Peyer's patch (tissue), 4 donors: ENCODE measurements at regions not wholly inside any gene's neighbourhood (a gene's known extent, or its start where the extent isn't known, plus 50 kb on each side); places are given as distances from the start of the nearest gene placed in this dataset.

Source experiments
- DNase-seq, 3 donors: peaks; one replicate each; pipeline ENCODE4 v3.0.0-alpha.2; 2017 to 2019
- H3K27ac ChIP-seq, 4 donors: fragments of 200-600 bp; sonication (generic); one replicate each; pipeline ENCODE4 v1.5.1; 2016 to 2019
- H3K27me3 ChIP-seq, 2 donors: fragments of 200-600 bp; sonication (generic); one replicate each; pipeline ENCODE4 v1.5.1; 2019
- H3K36me3 ChIP-seq, 3 donors: fragments of 200-600 bp; sonication (generic); one replicate each; pipeline ENCODE4 v1.5.1; 2016 to 2019
- H3K4me1 ChIP-seq, 4 donors: fragments of 200-600 bp; sonication (generic); one replicate each; pipeline ENCODE4 v1.5.1; 2016 to 2019
- H3K4me3 ChIP-seq, 4 donors: fragments of 200-600 bp; sonication (generic); 1 replicate in 3 of 4; 2 replicates in 1 of 4; pipeline ENCODE4 v1.5.1; 2016 to 2019; ENCODE audit warnings: mild to moderate bottlenecking in 1 of 4
- H3K9me3 ChIP-seq, 4 donors: fragments of 200-600 bp; sonication (generic); one replicate each; pipeline ENCODE4 v1.5.1; 2016 to 2019; ENCODE audit warnings: mild to moderate bottlenecking in 1 of 4
- CTCF ChIP-seq, 6 experiments: fragments of 450-650 bp in 4 of 6; fragments of 200-600 bp in 2 of 6; sonication (generic) in 1 of 6; IDR thresholded peaks; one replicate each; pipeline ENCODE4 v1.5.1; 2017 to 2019; ENCODE audit warnings: antibody characterized with exemption in 6 of 6, mild to moderate bottlenecking in 3 of 6, moderate library complexity in 1 of 6
- POLR2A ChIP-seq, 2 donors: fragments of 450-650 bp; IDR thresholded peaks; one replicate each; pipeline ENCODE4 v1.5.1; 2017; ENCODE audit warnings: antibody characterized with exemption in 2 of 2, mild to moderate bottlenecking in 2 of 2, moderate library complexity in 2 of 2

DNA sequence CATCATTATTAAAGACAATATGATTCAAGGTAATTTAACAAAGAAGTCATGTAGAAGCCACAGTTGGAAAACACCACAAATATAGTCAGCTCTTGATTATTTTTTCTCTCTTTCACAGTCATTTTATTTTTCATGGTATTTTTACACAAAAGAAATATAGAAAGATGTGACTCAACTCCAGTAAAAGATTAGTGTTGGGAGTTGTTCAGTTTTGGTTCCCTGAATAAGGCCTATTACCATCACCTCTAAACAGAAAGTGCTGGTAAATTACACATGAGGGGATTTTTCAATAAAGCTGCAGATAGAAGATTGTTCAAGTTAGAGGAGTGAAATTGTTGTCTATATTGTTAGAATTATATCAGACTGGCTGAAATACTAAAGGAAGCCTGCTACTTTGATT is 107.0 kb downstream of the DDIT4L start:
- Histone ChIP-seq H3K36me3 (no peaks in the 10 kb centered on the region), H3K9me3 (no peaks in the 10 kb centered on the region), H3K27ac (no peak overlapping the region), H3K4me3 (no peak overlapping the region), H3K27me3 (no peaks in the 10 kb centered on the region), H3K4me1 (no peaks in the 10 kb centered on the region)
- no peak for DNase-seq
- TF ChIP-seq CTCF (IDR thresholded peaks at IDR 0.05) (no peak), POLR2A (IDR thresholded peaks at IDR 0.05) (no peak)

GRCh38 chr4:100082852-100083251 is 107.4 kb downstream of the DDIT4L start:
- DNase-seq = no peak
- Histone ChIP-seq H3K4me1 (no peaks in the 10 kb centered on the region), H3K36me3 (no peaks in the 10 kb centered on the region), H3K4me3 (no peak overlapping the region), H3K9me3 (no peaks in the 10 kb centered on the region), H3K27me3 (no peaks in the 10 kb centered on the region), H3K27ac (no peak overlapping the region)
- TF ChIP-seq CTCF (IDR thresholded peaks at IDR 0.05) = no peak
- no peak for TF ChIP-seq POLR2A (IDR thresholded peaks at IDR 0.05)

- no peaks in the 10 kb centered on the region for H3K9me3 ChIP-seq
- H3K4me3 ChIP-seq = no peak overlapping the region
- no peak overlapping the region for H3K27ac ChIP-seq
- H3K36me3 ChIP-seq = no peaks in the 10 kb centered on the region
- no peaks in the 10 kb centered on the region for H3K27me3 ChIP-seq
- TF ChIP-seq POLR2A (IDR thresholded peaks at IDR 0.05) (no peak), CTCF (IDR thresholded peaks at IDR 0.05) (no peak)
- no peaks in the 10 kb centered on the region for H3K4me1 ChIP-seq
- no peak for DNase-seq
These were observed 108.8 kb downstream of the DDIT4L start for GRCh38 chr4:100081491-100081890.

DNA sequence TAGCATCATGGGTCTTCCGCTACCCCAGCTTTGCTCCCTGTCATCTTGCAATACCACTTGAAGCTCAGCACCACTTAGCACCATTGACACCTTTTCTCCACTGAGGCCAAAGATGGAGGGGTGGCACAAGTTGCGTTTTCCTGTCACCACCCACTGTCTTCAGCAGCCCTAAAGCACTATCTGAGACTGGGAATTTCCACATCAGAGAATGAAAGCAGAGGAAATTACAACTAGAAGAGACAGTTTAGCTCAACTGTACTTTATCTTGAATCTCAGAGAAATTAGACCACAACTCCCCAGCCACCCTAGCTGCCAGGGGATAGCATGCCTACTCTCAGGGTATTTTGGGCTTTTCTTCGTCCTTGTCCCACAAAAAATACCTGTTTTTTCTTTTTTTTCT is 111.0 kb downstream of the DDIT4L start:
- Histone ChIP-seq H3K9me3 (no peaks in the 10 kb centered on the region), H3K27me3 (no peaks in the 10 kb centered on the region), H3K36me3 (no peaks in the 10 kb centered on the region), H3K4me3 (no peak overlapping the region), H3K4me1 (no peaks in the 10 kb centered on the region), H3K27ac (no peak overlapping the region)
- no peak for TF ChIP-seq CTCF (IDR thresholded peaks at IDR 0.05)
- no peak for TF ChIP-seq POLR2A (IDR thresholded peaks at IDR 0.05)
- no peak for DNase-seq

GRCh38 chr4:100076753-100077152 is 113.5 kb downstream of the DDIT4L start:
- H3K9me3 ChIP-seq = no peaks in the 10 kb centered on the region
- TF ChIP-seq CTCF (IDR thresholded peaks at IDR 0.05) (no peak), POLR2A (IDR thresholded peaks at IDR 0.05) (no peak)
- H3K4me1 ChIP-seq = no peaks in the 10 kb centered on the region
- no peak overlapping the region for H3K4me3 ChIP-seq
- H3K36me3 ChIP-seq = no peaks in the 10 kb centered on the region
- H3K27me3 ChIP-seq = no peaks in the 10 kb centered on the region
- no peak overlapping the region for H3K27ac ChIP-seq
- DNase-seq = no peak
